ENCODE measurements at regions not wholly inside any gene's neighbourhood (a gene's known extent, or its start where the extent isn't known, plus 50 kb on each side); places are given as distances from the start of the nearest gene placed in this dataset.

GRCh38 chr6:33862536-33862935, 58.7 kb upstream of the MLN start:
- DNase-seq, result no peak

- DNase-seq, result peak; percentile 51
These were observed 57.9 kb upstream of the MLN start for GRCh38 chr6:33861722-33862121.

GRCh38 chr6:33860706-33861474, 57.1 kb upstream of the MLN start:
- DNase-seq, result no peak

- no peak for DNase-seq
These were observed 56.2 kb upstream of the MLN start for GRCh38 chr6:33860006-33860405.

GRCh38 chr6:33858804-33859505, 55.2 kb upstream of the MLN start:
- DNase-seq, result no peak

GRCh38 chr6:33857932-33858475, 54.2 kb upstream of the MLN start:
- DNase-seq, result no peak

GRCh38 chr6:33857093-33857931, 53.5 kb upstream of the MLN start:
- no peak for DNase-seq

GRCh38 chr6:33856655-33857054, 52.9 kb upstream of the MLN start:
- DNase-seq, result no peak

- DNase-seq, result no peak
These were observed 52.3 kb upstream of the MLN start for GRCh38 chr6:33856031-33856590.

- peak; percentile 71 for DNase-seq
These were observed 50.8 kb upstream of the MLN start for GRCh38 chr6:33854572-33855030.

GRCh38 chr6:33853736-33854135, 49.9 kb upstream of the MLN start:
- no peak for DNase-seq
